Gastrocnemius medialis (tissue), 4 donors: ENCODE measurements at regions not wholly inside any gene's neighbourhood (a gene's known extent, or its start where the extent isn't known, plus 50 kb on each side); places are given as distances from the start of the nearest gene placed in this dataset.

Source experiments
- POLR2A ChIP-seq, 2 donors: fragments of 450-650 bp; IDR thresholded peaks; one replicate each; pipeline ENCODE4 v1.6.1; 2017; ENCODE audit warnings: antibody characterized with exemption in 2 of 2, mild to moderate bottlenecking in 2 of 2, moderate library complexity in 2 of 2
- TF ChIP-seq, protein P1 (sequence below), 5 experiments: fragments of 450-650 bp in 3 of 5; fragments of 200-600 bp in 2 of 5; sonication (generic) in 2 of 5; IDR thresholded peaks in 4 of 5; conservative IDR thresholded peaks in 1 of 5; 1 replicate in 4 of 5; 2 replicates in 1 of 5; pipeline ENCODE4 v1.5.1; 2016 to 2019; ENCODE audit warnings: antibody characterized with exemption in 5 of 5, mild to moderate bottlenecking in 3 of 5, moderate library complexity in 3 of 5

DNA sequence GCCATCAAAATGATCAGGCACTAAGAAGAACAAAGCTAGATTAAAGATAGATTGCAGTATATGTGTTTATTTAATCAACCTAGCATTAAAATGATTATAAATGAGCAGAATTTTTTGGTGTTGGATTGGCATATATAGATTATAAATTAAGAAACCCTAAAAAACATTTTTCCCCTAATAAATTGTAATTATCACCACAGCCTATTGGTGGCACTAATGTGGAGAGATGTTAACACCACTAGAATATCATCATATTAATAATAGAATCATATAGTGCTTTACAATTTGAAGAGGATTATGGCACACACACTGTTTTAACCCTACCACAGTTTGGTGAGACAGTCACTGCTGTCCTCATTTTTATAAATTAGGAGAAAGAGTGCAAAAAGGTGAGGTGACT is 112.4 kb upstream of the RND3 start:
- TF ChIP-seq, protein P1, sequence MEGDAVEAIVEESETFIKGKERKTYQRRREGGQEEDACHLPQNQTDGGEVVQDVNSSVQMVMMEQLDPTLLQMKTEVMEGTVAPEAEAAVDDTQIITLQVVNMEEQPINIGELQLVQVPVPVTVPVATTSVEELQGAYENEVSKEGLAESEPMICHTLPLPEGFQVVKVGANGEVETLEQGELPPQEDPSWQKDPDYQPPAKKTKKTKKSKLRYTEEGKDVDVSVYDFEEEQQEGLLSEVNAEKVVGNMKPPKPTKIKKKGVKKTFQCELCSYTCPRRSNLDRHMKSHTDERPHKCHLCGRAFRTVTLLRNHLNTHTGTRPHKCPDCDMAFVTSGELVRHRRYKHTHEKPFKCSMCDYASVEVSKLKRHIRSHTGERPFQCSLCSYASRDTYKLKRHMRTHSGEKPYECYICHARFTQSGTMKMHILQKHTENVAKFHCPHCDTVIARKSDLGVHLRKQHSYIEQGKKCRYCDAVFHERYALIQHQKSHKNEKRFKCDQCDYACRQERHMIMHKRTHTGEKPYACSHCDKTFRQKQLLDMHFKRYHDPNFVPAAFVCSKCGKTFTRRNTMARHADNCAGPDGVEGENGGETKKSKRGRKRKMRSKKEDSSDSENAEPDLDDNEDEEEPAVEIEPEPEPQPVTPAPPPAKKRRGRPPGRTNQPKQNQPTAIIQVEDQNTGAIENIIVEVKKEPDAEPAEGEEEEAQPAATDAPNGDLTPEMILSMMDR (IDR thresholded peaks at IDR 0.05 in 4 of 5, conservative IDR thresholded peaks at IDR 0.05 in 1 of 5), result no peak
- TF ChIP-seq POLR2A (IDR thresholded peaks at IDR 0.05), result no peak
